ENCODE measurements at regions not wholly inside any gene's neighbourhood (a gene's known extent, or its start where the extent isn't known, plus 50 kb on each side); places are given as distances from the start of the nearest gene placed in this dataset.

DNA sequence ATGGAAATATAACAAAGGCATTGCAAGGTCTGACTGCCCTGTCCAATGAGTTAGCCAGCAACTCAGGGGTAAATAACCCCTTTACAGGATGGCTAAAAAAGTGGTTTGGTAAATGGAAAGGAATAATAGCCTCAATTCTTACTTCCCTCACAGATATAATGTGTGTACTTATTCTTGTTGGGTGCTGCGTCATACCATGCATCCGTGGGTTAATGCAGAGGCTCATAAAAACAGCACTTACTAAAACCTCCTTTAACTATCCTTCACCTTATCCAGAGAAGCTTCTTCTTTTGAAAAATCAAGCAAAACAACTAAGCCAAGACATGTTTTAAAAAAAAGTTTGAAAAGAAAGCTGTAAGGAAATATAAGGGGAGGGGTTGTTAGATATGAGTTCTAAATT lies 301.0 kb downstream of the PAPSS1 start:
- TF ChIP-seq, protein P1, sequence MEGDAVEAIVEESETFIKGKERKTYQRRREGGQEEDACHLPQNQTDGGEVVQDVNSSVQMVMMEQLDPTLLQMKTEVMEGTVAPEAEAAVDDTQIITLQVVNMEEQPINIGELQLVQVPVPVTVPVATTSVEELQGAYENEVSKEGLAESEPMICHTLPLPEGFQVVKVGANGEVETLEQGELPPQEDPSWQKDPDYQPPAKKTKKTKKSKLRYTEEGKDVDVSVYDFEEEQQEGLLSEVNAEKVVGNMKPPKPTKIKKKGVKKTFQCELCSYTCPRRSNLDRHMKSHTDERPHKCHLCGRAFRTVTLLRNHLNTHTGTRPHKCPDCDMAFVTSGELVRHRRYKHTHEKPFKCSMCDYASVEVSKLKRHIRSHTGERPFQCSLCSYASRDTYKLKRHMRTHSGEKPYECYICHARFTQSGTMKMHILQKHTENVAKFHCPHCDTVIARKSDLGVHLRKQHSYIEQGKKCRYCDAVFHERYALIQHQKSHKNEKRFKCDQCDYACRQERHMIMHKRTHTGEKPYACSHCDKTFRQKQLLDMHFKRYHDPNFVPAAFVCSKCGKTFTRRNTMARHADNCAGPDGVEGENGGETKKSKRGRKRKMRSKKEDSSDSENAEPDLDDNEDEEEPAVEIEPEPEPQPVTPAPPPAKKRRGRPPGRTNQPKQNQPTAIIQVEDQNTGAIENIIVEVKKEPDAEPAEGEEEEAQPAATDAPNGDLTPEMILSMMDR (IDR thresholded peaks at IDR 0.05) = no peak
- TF ChIP-seq EZH2 (IDR thresholded peaks at IDR 0.05; ENCODE audit: borderline replicate concordance, insufficient read depth, low read depth, low read length, poor library complexity, severe bottlenecking) = no peak

All from B cell (primary cell).